COR-L47 (cell line): ENCODE measurements at regions not wholly inside any gene's neighbourhood (a gene's known extent, or its start where the extent isn't known, plus 50 kb on each side); places are given as distances from the start of the nearest gene placed in this dataset.
"Not testable (repeated sequence)": the region's sequence is repeated elsewhere in the genome, so short reads cannot be mapped to it uniquely, and the experiment has no call there.

Experiments
- DNase-seq: peaks from one replicate; lab custom pipeline; 2025; lab: John Stamatoyannopoulos, UW

- DNase-seq, result not testable (repeated sequence)
Measured at GRCh38 chr2:111401270-111402140, 280.8 kb downstream of the BCL2L11 start.

- not testable (repeated sequence) for DNase-seq
Measured at GRCh38 chr2:111402450-111402849, 281.7 kb downstream of the BCL2L11 start.

GRCh38 chr2:111403287-111403686 is 282.6 kb downstream of the BCL2L11 start:
- DNase-seq, result not testable (repeated sequence)

- DNase-seq, result not testable (repeated sequence)
Measured at GRCh38 chr2:111406616-111407015, 285.9 kb downstream of the BCL2L11 start.

GRCh38 chr2:111407632-111408194 is 287.0 kb downstream of the BCL2L11 start:
- not testable (repeated sequence) for DNase-seq

GRCh38 chr2:111410868-111411406 is 290.2 kb downstream of the BCL2L11 start:
- not testable (repeated sequence) for DNase-seq

- DNase-seq, result not testable (repeated sequence)
Measured at GRCh38 chr2:111411867-111412681, 291.4 kb downstream of the BCL2L11 start.

GRCh38 chr2:111412841-111413650 is 292.3 kb downstream of the BCL2L11 start:
- not testable (repeated sequence) for DNase-seq

- DNase-seq, result not testable (repeated sequence)
Measured at GRCh38 chr2:111413950-111414349, 293.2 kb downstream of the BCL2L11 start.

- not testable (repeated sequence) for DNase-seq
Measured at GRCh38 chr2:111415765-111416743, 295.3 kb downstream of the BCL2L11 start.

GRCh38 chr2:111417026-111417425 is 296.3 kb downstream of the BCL2L11 start:
- not testable (repeated sequence) for DNase-seq

- not testable (repeated sequence) for DNase-seq
Measured at GRCh38 chr2:111418091-111418875, 297.6 kb downstream of the BCL2L11 start.

- not testable (repeated sequence) for DNase-seq
Measured at GRCh38 chr2:111420074-111420473, 299.4 kb downstream of the BCL2L11 start.

GRCh38 chr2:111420835-111421234 is 300.1 kb downstream of the BCL2L11 start:
- DNase-seq, result not testable (repeated sequence)

- DNase-seq, result not testable (repeated sequence)
Measured at GRCh38 chr2:111421949-111422348, 301.2 kb downstream of the BCL2L11 start.

GRCh38 chr2:111422562-111422961 is 301.8 kb downstream of the BCL2L11 start:
- not testable (repeated sequence) for DNase-seq

- DNase-seq, result not testable (repeated sequence)
Measured at GRCh38 chr2:111423184-111423583, 302.5 kb downstream of the BCL2L11 start.

GRCh38 chr2:111424176-111424575 is 303.5 kb downstream of the BCL2L11 start:
- not testable (repeated sequence) for DNase-seq

GRCh38 chr2:111424851-111425309 is 304.2 kb downstream of the BCL2L11 start:
- not testable (repeated sequence) for DNase-seq
